ENCODE measurements at regions not wholly inside any gene's neighbourhood (a gene's known extent, or its start where the extent isn't known, plus 50 kb on each side); places are given as distances from the start of the nearest gene placed in this dataset.

DNA sequence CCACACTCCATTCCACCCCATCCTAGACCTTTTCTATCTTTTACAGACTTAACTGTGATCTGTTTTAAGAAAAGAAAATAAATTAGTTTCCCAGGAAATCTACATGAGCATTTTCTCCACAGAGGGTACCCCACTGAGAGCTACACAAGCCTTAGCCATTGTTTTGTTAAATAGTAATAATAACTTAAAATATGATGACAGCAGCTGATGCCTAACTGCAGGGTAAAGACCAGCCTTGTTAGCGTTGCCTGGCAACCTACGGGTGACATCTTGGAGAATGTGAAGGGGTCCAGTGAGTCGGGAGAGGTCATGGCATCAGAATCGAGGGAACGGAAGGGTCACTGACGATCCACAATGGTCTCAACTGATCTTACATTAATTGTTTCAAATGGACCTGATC is 233.2 kb upstream of the PBX1 start:
- DNase-seq (ENCODE audit: extremely low read depth, low read depth): no peak
- no peak for TF ChIP-seq CTCF (IDR thresholded peaks at IDR 0.05; ENCODE audit: low read depth, low read length)

DNA sequence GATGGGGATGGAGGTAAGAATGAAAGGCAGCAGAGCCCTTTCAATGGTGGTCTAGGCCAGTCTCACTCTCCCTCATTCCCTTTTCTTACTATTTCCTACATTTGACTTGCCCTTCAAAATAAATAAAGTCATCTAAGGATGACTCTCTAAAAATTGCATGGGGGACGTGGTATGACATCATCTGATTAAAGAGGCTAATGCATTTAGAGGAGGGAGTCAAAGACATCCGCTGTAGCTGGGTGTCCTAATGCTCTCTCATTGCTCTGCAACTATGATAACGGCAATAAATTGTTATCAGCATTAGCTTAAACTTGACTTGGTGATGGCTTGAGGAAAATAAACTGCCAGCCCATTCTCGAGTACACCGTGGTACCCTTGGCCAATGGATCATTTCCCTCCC is 225.6 kb upstream of the PBX1 start:
- no peak for TF ChIP-seq CTCF (IDR thresholded peaks at IDR 0.05; ENCODE audit: low read depth, low read length)
- DNase-seq (ENCODE audit: extremely low read depth, low read depth): no peak

DNA sequence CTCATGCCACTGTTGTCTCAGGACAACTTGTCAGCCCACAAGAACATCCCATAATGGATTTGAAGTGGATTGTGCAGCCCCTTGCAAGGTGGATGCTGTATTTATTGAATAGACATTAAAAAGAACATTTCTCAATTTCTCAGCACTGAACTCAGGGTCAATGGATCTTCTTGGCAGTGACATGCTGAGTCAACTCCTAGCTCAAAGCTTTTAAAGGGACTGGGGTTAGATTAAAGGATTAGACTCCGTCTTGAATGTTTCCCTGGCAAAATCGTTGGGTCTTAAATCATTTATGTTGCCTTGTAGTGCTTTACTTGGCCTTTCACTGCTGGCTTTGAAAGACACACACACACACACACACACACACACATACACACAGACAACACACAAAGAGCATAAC is 221.6 kb upstream of the PBX1 start:
- no peak for DNase-seq (ENCODE audit: extremely low read depth, low read depth)
- TF ChIP-seq CTCF (IDR thresholded peaks at IDR 0.05; ENCODE audit: low read depth, low read length): no peak

DNA sequence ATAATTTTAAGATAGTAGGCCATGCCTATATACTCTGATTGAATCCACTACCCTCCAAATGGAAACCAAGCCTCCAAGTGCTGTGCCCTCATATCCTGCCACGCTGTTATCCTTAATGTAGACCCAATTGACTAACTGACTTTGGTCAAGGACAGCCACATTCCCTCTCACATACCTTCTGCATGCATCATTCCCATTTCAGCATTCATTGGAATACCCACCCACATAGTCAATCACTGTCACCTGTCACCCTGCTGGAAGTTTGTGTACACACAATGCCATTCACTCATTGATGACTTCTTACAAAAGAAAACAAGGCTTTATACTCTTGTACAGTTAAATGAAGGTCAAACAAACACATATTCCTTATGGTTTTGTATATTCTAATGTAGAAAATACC is 221.1 kb upstream of the PBX1 start:
- DNase-seq (ENCODE audit: extremely low read depth, low read depth): no peak
- TF ChIP-seq CTCF (IDR thresholded peaks at IDR 0.05; ENCODE audit: low read depth, low read length): no peak

- no peak for TF ChIP-seq CTCF (IDR thresholded peaks at IDR 0.05; ENCODE audit: low read depth, low read length)
- no peak for DNase-seq (ENCODE audit: extremely low read depth, low read depth)
These were observed 215.8 kb upstream of the PBX1 start for GRCh38 chr1:164343189-164343588.

- no peak for TF ChIP-seq CTCF (IDR thresholded peaks at IDR 0.05; ENCODE audit: low read depth, low read length)
- DNase-seq (ENCODE audit: extremely low read depth, low read depth): no peak
These were observed 211.0 kb upstream of the PBX1 start for GRCh38 chr1:164347980-164348379.

- no peak for TF ChIP-seq CTCF (IDR thresholded peaks at IDR 0.05; ENCODE audit: low read depth, low read length)
- DNase-seq (ENCODE audit: extremely low read depth, low read depth): no peak
These were observed 202.5 kb upstream of the PBX1 start for GRCh38 chr1:164356511-164356910.

Data from AG09319 (cell line).